ENCODE measurements at regions not wholly inside any gene's neighbourhood (a gene's known extent, or its start where the extent isn't known, plus 50 kb on each side); places are given as distances from the start of the nearest gene placed in this dataset.

DNA sequence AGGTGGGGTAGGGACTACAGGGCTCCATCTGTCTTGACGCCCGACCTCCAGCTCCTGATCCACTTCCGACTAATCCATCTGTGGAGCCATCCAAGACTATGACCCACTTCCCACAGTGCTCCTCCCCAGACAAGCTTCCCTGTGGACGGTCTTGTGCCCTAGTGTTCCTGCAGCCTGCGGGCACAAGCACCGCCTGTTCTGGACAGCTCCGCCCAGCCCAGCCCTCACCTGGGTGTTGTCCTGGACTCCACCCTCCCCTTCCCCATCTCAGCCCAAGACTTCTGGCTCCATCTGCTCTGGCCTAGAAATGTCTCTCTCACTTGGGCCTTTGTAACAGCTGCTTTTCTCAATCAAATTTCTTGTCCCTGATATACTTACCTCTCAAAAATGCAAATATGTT lies 102.0 kb downstream of the MAFB start:
- no peak overlapping the region for H3K27ac Mint-ChIP-seq
- H3K4me1 Mint-ChIP-seq: no peaks in the 10 kb centered on the region
- POLR2A ChIA-PET: no interaction called here
- TF ChIP-seq, protein P1, sequence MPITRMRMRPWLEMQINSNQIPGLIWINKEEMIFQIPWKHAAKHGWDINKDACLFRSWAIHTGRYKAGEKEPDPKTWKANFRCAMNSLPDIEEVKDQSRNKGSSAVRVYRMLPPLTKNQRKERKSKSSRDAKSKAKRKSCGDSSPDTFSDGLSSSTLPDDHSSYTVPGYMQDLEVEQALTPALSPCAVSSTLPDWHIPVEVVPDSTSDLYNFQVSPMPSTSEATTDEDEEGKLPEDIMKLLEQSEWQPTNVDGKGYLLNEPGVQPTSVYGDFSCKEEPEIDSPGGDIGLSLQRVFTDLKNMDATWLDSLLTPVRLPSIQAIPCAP (CRISPR knock-in tag; IDR thresholded peaks at IDR 0.05): no peak
- TF ChIP-seq ZNF121 (CRISPR knock-in tag; IDR thresholded peaks at IDR 0.05) (no peak), ELF4 (CRISPR knock-in tag; IDR thresholded peaks at IDR 0.05; ENCODE audit: low read depth) (no peak), MXD4 (CRISPR knock-in tag; IDR thresholded peaks at IDR 0.05; ENCODE audit: borderline replicate concordance) (no peak), GTF2I (CRISPR knock-in tag; conservative IDR thresholded peaks at IDR 0.05) (no peak), ZNF232 (CRISPR knock-in tag; IDR thresholded peaks at IDR 0.05) (no peak), NR1H2 (CRISPR knock-in tag; IDR thresholded peaks at IDR 0.05) (no peak), SOX15 (CRISPR knock-in tag; IDR thresholded peaks at IDR 0.05) (no peak), ZNF423 (CRISPR knock-in tag; IDR thresholded peaks at IDR 0.05) (no peak), CREM (CRISPR knock-in tag; IDR thresholded peaks at IDR 0.05) (no peak), TEAD4 (CRISPR knock-in tag; IDR thresholded peaks at IDR 0.05) (no peak), FOXJ3 (CRISPR knock-in tag; IDR thresholded peaks at IDR 0.05; ENCODE audit: borderline replicate concordance) (no peak), ZNF416 (CRISPR knock-in tag; IDR thresholded peaks at IDR 0.05) (no peak)
- TF ChIP-seq, protein P2, sequence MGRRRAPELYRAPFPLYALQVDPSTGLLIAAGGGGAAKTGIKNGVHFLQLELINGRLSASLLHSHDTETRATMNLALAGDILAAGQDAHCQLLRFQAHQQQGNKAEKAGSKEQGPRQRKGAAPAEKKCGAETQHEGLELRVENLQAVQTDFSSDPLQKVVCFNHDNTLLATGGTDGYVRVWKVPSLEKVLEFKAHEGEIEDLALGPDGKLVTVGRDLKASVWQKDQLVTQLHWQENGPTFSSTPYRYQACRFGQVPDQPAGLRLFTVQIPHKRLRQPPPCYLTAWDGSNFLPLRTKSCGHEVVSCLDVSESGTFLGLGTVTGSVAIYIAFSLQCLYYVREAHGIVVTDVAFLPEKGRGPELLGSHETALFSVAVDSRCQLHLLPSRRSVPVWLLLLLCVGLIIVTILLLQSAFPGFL (CRISPR knock-in tag; IDR thresholded peaks at IDR 0.05; ENCODE audit: borderline replicate concordance): no peak
- TF ChIP-seq, protein P3, sequence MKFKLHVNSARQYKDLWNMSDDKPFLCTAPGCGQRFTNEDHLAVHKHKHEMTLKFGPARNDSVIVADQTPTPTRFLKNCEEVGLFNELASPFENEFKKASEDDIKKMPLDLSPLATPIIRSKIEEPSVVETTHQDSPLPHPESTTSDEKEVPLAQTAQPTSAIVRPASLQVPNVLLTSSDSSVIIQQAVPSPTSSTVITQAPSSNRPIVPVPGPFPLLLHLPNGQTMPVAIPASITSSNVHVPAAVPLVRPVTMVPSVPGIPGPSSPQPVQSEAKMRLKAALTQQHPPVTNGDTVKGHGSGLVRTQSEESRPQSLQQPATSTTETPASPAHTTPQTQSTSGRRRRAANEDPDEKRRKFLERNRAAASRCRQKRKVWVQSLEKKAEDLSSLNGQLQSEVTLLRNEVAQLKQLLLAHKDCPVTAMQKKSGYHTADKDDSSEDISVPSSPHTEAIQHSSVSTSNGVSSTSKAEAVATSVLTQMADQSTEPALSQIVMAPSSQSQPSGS (CRISPR knock-in tag; IDR thresholded peaks at IDR 0.05; ENCODE audit: borderline replicate concordance, low read depth): no peak
- TF ChIP-seq, protein P4, sequence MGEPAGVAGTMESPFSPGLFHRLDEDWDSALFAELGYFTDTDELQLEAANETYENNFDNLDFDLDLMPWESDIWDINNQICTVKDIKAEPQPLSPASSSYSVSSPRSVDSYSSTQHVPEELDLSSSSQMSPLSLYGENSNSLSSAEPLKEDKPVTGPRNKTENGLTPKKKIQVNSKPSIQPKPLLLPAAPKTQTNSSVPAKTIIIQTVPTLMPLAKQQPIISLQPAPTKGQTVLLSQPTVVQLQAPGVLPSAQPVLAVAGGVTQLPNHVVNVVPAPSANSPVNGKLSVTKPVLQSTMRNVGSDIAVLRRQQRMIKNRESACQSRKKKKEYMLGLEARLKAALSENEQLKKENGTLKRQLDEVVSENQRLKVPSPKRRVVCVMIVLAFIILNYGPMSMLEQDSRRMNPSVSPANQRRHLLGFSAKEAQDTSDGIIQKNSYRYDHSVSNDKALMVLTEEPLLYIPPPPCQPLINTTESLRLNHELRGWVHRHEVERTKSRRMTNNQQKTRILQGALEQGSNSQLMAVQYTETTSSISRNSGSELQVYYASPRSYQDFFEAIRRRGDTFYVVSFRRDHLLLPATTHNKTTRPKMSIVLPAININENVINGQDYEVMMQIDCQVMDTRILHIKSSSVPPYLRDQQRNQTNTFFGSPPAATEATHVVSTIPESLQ (CRISPR knock-in tag; IDR thresholded peaks at IDR 0.05): no peak
- TF ChIP-seq, protein P5, sequence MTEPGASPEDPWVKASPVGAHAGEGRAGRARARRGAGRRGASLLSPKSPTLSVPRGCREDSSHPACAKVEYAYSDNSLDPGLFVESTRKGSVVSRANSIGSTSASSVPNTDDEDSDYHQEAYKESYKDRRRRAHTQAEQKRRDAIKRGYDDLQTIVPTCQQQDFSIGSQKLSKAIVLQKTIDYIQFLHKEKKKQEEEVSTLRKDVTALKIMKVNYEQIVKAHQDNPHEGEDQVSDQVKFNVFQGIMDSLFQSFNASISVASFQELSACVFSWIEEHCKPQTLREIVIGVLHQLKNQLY (CRISPR knock-in tag; IDR thresholded peaks at IDR 0.05): no peak
- TF ChIP-seq, protein P6, sequence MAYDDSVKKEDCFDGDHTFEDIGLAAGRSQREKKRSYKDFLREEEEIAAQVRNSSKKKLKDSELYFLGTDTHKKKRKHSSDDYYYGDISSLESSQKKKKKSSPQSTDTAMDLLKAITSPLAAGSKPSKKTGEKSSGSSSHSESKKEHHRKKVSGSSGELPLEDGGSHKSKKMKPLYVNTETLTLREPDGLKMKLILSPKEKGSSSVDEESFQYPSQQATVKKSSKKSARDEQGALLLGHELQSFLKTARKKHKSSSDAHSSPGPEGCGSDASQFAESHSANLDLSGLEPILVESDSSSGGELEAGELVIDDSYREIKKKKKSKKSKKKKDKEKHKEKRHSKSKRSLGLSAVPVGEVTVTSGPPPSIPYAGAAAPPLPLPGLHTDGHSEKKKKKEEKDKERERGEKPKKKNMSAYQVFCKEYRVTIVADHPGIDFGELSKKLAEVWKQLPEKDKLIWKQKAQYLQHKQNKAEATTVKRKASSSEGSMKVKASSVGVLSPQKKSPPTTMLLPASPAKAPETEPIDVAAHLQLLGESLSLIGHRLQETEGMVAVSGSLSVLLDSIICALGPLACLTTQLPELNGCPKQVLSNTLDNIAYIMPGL (CRISPR knock-in tag; IDR thresholded peaks at IDR 0.05): no peak
- TF ChIP-seq, protein P7, sequence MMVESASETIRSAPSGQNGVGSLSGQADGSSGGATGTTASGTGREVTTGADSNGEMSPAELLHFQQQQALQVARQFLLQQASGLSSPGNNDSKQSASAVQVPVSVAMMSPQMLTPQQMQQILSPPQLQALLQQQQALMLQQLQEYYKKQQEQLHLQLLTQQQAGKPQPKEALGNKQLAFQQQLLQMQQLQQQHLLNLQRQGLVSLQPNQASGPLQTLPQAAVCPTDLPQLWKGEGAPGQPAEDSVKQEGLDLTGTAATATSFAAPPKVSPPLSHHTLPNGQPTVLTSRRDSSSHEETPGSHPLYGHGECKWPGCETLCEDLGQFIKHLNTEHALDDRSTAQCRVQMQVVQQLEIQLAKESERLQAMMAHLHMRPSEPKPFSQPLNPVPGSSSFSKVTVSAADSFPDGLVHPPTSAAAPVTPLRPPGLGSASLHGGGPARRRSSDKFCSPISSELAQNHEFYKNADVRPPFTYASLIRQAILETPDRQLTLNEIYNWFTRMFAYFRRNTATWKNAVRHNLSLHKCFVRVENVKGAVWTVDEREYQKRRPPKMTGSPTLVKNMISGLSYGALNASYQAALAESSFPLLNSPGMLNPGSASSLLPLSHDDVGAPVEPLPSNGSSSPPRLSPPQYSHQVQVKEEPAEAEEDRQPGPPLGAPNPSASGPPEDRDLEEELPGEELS (CRISPR knock-in tag; IDR thresholded peaks at IDR 0.05): no peak
- TF ChIP-seq, protein P8, sequence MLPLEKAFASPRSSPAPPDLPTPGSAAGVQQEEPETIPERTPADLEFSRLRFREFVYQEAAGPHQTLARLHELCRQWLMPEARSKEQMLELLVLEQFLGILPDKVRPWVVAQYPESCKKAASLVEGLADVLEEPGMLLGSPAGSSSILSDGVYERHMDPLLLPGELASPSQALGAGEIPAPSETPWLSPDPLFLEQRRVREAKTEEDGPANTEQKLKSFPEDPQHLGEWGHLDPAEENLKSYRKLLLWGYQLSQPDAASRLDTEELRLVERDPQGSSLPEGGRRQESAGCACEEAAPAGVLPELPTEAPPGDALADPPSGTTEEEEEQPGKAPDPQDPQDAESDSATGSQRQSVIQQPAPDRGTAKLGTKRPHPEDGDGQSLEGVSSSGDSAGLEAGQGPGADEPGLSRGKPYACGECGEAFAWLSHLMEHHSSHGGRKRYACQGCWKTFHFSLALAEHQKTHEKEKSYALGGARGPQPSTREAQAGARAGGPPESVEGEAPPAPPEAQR (CRISPR knock-in tag; IDR thresholded peaks at IDR 0.05): no peak
- CTCF ChIA-PET: no interaction called here
- peaks cover 14% of the 10 kb centered on the region for H3K9me3 Mint-ChIP-seq
- H3K4me3 Mint-ChIP-seq: no peak overlapping the region
- no peak for ATAC-seq
- peaks cover 14% of the 10 kb centered on the region for H3K27me3 Mint-ChIP-seq (ENCODE audit: low read depth)
- H3K36me3 Mint-ChIP-seq: no peaks in the 10 kb centered on the region
- DNase-seq (ENCODE audit: low spot score): no peak

Measured in WTC11 (cell line).